ENCODE measurements at regions not wholly inside any gene's neighbourhood (a gene's known extent, or its start where the extent isn't known, plus 50 kb on each side); places are given as distances from the start of the nearest gene placed in this dataset.

DNA sequence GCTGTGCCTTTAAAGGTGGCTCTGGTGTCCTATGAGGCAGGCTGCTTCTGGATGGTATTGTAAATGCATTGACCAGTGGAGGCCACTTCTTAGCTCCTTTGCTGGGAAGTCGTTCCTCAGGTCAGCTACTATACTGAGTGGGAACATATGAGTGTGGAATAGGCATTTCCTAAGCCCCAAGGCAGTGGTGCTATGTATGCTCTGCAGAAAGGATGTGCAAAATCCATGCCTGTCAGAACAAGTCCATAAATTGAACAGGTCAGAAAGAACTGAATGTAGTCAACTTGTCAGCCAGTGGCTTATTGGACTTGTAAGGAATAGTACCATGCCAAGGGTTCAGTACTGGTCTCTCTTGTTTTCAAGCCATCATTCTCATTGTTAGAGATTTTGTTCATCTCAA, 216.4 kb downstream of the CDH10 start:
- DNase-seq = no peak
- intact Hi-C loops (cut with DNase I; ENCODE audit: low total_unique reads) = no loop called here
- Histone ChIP-seq H3K36me3 (ENCODE audit: low read depth, missing control alignments) (no peaks in the 10 kb centered on the region), H3K4me3 (no peak overlapping the region), H3K4me1 (no peaks in the 10 kb centered on the region), H3K27me3 (no peaks in the 10 kb centered on the region), H3K9me3 (no peaks in the 10 kb centered on the region), H3K27ac (no peak overlapping the region)
- 67 to 80% methylated on average over 1 of the region's 1 CpG for WGBS, 2 donors
- TF ChIP-seq POLR2A (IDR thresholded peaks at IDR 0.05) = no peak
- TF ChIP-seq, protein P1, sequence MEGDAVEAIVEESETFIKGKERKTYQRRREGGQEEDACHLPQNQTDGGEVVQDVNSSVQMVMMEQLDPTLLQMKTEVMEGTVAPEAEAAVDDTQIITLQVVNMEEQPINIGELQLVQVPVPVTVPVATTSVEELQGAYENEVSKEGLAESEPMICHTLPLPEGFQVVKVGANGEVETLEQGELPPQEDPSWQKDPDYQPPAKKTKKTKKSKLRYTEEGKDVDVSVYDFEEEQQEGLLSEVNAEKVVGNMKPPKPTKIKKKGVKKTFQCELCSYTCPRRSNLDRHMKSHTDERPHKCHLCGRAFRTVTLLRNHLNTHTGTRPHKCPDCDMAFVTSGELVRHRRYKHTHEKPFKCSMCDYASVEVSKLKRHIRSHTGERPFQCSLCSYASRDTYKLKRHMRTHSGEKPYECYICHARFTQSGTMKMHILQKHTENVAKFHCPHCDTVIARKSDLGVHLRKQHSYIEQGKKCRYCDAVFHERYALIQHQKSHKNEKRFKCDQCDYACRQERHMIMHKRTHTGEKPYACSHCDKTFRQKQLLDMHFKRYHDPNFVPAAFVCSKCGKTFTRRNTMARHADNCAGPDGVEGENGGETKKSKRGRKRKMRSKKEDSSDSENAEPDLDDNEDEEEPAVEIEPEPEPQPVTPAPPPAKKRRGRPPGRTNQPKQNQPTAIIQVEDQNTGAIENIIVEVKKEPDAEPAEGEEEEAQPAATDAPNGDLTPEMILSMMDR (IDR thresholded peaks at IDR 0.05) = no peak

DNA sequence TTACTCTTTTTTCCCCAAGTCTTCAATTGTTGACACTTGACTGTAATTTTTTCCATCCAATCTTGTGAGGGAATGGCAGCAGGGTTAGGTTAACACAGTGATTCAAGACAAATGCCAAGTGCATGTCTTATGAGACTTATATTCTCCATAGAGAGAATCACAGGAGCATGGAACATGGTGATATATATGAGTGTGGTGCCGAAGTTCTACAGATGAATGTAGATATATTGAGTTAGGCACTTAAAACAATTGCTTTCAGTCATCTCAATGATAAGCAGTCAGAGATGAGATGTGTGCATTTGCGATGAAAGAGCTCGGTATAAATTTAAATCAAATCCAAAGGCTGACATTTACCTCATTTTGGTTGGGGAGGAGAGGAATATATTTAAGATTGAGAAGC, 211.2 kb downstream of the CDH10 start:
- intact Hi-C loops (cut with DNase I; ENCODE audit: low total_unique reads) = no loop called here
- WGBS, 2 donors = 76 to 78% methylated on average over 3 of the region's 3 CpGs

More for the DNA sequence above, 211.2 kb downstream of the CDH10 start:
- TF ChIP-seq, protein P1 (IDR thresholded peaks at IDR 0.05) = no peak
- no peak for TF ChIP-seq POLR2A (IDR thresholded peaks at IDR 0.05)
- no peak for DNase-seq
- Histone ChIP-seq H3K27me3 (no peaks in the 10 kb centered on the region), H3K27ac (no peak overlapping the region), H3K4me1 (no peaks in the 10 kb centered on the region), H3K9me3 (no peaks in the 10 kb centered on the region), H3K36me3 (ENCODE audit: low read depth, missing control alignments) (no peaks in the 10 kb centered on the region), H3K4me3 (no peak overlapping the region)

Small RNA genes lying in the stretch of these regions (small RNA-seq; reads per million reads assigned to genes)
- gene AC026784.1 (0 reads per million in 2 donors), gene RF00019 (0 reads per million in 2 donors), gene RF00561 (0 reads per million in 2 donors)
